B cell (primary cell): ENCODE measurements at regions not wholly inside any gene's neighbourhood (a gene's known extent, or its start where the extent isn't known, plus 50 kb on each side); places are given as distances from the start of the nearest gene placed in this dataset.
A peak's percentile ranks its signal among the peaks of the same experiment; 100 is the strongest.

Experiments used
- ATAC-seq: fragments of 200-7000 bp; cut with Tn5 transposase; one replicate; pipeline ENCODE4 v1.10.0; 2021; ENCODE audit warnings: low read depth, mild to moderate bottlenecking, moderate number of reproducible peaks, moderate library complexity
- CTCF ChIA-PET: fragments of 350-600 bp; sonication (Branson Sonifier 250); formaldehyde crosslinking; loops from one replicate; lab custom pipeline; 2021; ENCODE audit warnings: antibody characterized with exemption, inconsistent platforms; lab: Charles Lee
- POLR2A ChIA-PET: fragments of 350-600 bp; sonication (Branson Sonifier 250); formaldehyde crosslinking; loops from one replicate; lab custom pipeline; 2021; ENCODE audit warnings: antibody characterized with exemption; lab: Charles Lee
- DNase-seq: peaks from one replicate; pipeline ENCODE4 v3.0.0; 2013
- H2AFZ ChIP-seq: 2 replicates; pipeline ENCODE4 v1.6.1; 2012; ENCODE audit warnings: mild to moderate bottlenecking, low read depth, low read length; ENCODE audit not compliant: insufficient read depth, poor library complexity, severe bottlenecking
- H3K27ac ChIP-seq, 2 donors: 1 replicate in 1 of 2; 2 replicates in 1 of 2; pipeline ENCODE4 v1.5.1; 2012 to 2013; ENCODE audit warnings: low read length in 2 of 2, mild to moderate bottlenecking in 2 of 2, moderate library complexity in 1 of 2
- H3K27me3 ChIP-seq, 4 experiments: fragments of 200-600 bp in 1 of 4; sonication (generic) in 1 of 4; replicated peaks in 1 of 4; 1 replicate in 2 of 4; 2 replicates in 2 of 4; pipeline versions ENCODE4 v1.6.1 to v1.7.0; 2013 to 2016; ENCODE audit warnings: low read length in 3 of 4, mild to moderate bottlenecking in 2 of 4, mixed read lengths in 1 of 4, moderate library complexity in 1 of 4; ENCODE audit not compliant: insufficient read depth in 4 of 4, control insufficient read depth in 3 of 4; ENCODE audit errors: control extremely low read depth in 1 of 4
- H3K36me3 ChIP-seq, 2 experiments: replicated peaks in 1 of 2; 1 replicate in 1 of 2; 2 replicates in 1 of 2; pipeline versions ENCODE4 v1.6.1 to v1.7.1; 2013; ENCODE audit warnings: low read length in 1 of 2; ENCODE audit not compliant: insufficient read depth in 2 of 2, control insufficient read depth in 1 of 2; ENCODE audit errors: control extremely low read depth in 1 of 2, extremely low read depth in 1 of 2
- H3K4me1 ChIP-seq, 2 donors: fragments of 200-600 bp in 1 of 2; sonication (generic) in 1 of 2; 1 replicate in 1 of 2; 2 replicates in 1 of 2; pipeline versions ENCODE4 v1.5.1 to v1.6.1; 2013 to 2017; ENCODE audit warnings: low read length in 2 of 2; ENCODE audit not compliant: control insufficient read depth in 2 of 2, insufficient read depth in 2 of 2
- H3K4me2 ChIP-seq: replicated peaks from 2 replicates; pipeline ENCODE3; 2012; ENCODE audit warnings: mild to moderate bottlenecking, low read depth, low read length; ENCODE audit not compliant: poor library complexity, severe bottlenecking
- H3K4me3 ChIP-seq, 5 experiments: fragments of 200-600 bp in 1 of 5; sonication (generic) in 1 of 5; 1 replicate in 3 of 5; 2 replicates in 2 of 5; pipeline versions ENCODE4 v1.5.1 to v1.7.0; 2011 to 2016; ENCODE audit warnings: low read length in 4 of 5, mild to moderate bottlenecking in 4 of 5, low read depth in 2 of 5, control low read depth in 1 of 5, moderate library complexity in 1 of 5; ENCODE audit not compliant: insufficient read depth in 1 of 5; ENCODE audit errors: control extremely low read depth in 1 of 5, extremely low read depth in 1 of 5
- H3K79me2 ChIP-seq: fragments of 200-600 bp; sonication (generic); one replicate; pipeline ENCODE4 v1.6.0; 2016; ENCODE audit warnings: low read length; ENCODE audit not compliant: control insufficient read depth, insufficient read depth
- H3K9ac ChIP-seq: fragments of 200-600 bp; sonication (generic); 2 replicates; pipeline ENCODE4 v1.6.1; 2017; ENCODE audit warnings: mild to moderate bottlenecking, low read length, moderate library complexity
- H3K9me3 ChIP-seq, 3 donors: one replicate each; pipeline versions ENCODE4 v1.6.1 to v1.7.1; 2013; ENCODE audit warnings: low read length in 2 of 3; ENCODE audit not compliant: control insufficient read depth in 2 of 3, insufficient read depth in 1 of 3; ENCODE audit errors: control extremely low read depth in 1 of 3
- H4K20me1 ChIP-seq: 2 replicates; pipeline ENCODE4 v1.6.0; 2012; ENCODE audit warnings: mild to moderate bottlenecking, low read length; ENCODE audit not compliant: insufficient read depth, control insufficient read depth, poor library complexity, severe bottlenecking
- H3K27ac Mint-ChIP-seq: one replicate; pipeline ENCODE4 v1.8.0; 2021; ENCODE audit warnings: mixed read lengths
- H3K27me3 Mint-ChIP-seq: one replicate; pipeline ENCODE4 v1.8.0; 2021; ENCODE audit warnings: mixed read lengths
- H3K4me1 Mint-ChIP-seq: one replicate; pipeline ENCODE4 v1.8.0; 2021; ENCODE audit warnings: mixed read lengths
- H3K4me3 Mint-ChIP-seq: one replicate; pipeline ENCODE4 v1.8.0; 2021; ENCODE audit warnings: mixed read lengths
- H3K9me3 Mint-ChIP-seq: one replicate; pipeline ENCODE4 v1.8.0; 2022; ENCODE audit warnings: mixed read lengths; ENCODE audit not compliant: insufficient read depth
- CTCF ChIP-seq: fragments of 200-600 bp; IDR thresholded peaks from one replicate; pipeline ENCODE4 v1.8.0; 2022; ENCODE audit warnings: antibody characterized with exemption, mild to moderate bottlenecking
- EZH2 ChIP-seq: IDR thresholded peaks from 2 replicates; pipeline ENCODE4 v1.6.1; 2012; ENCODE audit warnings: borderline replicate concordance, low read depth, mild to moderate bottlenecking, moderate library complexity, low read length; ENCODE audit not compliant: insufficient read depth, poor library complexity, severe bottlenecking
- WGBS: methylation state at CpG from one replicate; pipeline ENCODE4 v1.1.5; 2013; ENCODE audit warnings: missing lambda C conversion rate; ENCODE audit not compliant: insufficient coverage; 5-methylcytosine and 5-hydroxymethylcytosine counted together
- intact Hi-C: fragments of 100-400 bp; cut with micrococcal nuclease; formaldehyde crosslinking; loops from one replicate; pipeline ENCODE4 v1.10.0; 2022

- H3K27ac Mint-ChIP-seq: no peak overlapping the region
- no peaks in the 10 kb centered on the region for H3K9me3 Mint-ChIP-seq
- H4K20me1 ChIP-seq: no peaks in the 10 kb centered on the region
- no peaks in the 10 kb centered on the region for H3K27me3 Mint-ChIP-seq
- H3K4me3 Mint-ChIP-seq: no peak overlapping the region
- no peak overlapping the region for H3K4me3 ChIP-seq
- peak overlapping the region; percentile 57 for H2AFZ ChIP-seq
- intact Hi-C loops: no loop called here
- ATAC-seq (no peak), DNase-seq (no peak)
- no peaks in the 10 kb centered on the region for H3K9me3 ChIP-seq
- TF ChIP-seq EZH2 (no peak), CTCF (no peak)
- no peaks in the 10 kb centered on the region for H3K27me3 ChIP-seq
- CTCF ChIA-PET: no interaction called here
- peak overlapping the region; percentile 43 for H3K4me2 ChIP-seq
- H3K4me1 ChIP-seq: peaks cover 0 to 7% of the 10 kb centered on the region in 2 donors
- H3K79me2 ChIP-seq: no peaks in the 10 kb centered on the region
- no peaks in the 10 kb centered on the region for H3K36me3 ChIP-seq
- H3K4me1 Mint-ChIP-seq: peaks cover 8% of the 10 kb centered on the region
- peak overlapping the region; percentile 9 for H3K9ac ChIP-seq
- WGBS: no CpG with 5 or more reads among the region's 1 CpG
- H3K27ac ChIP-seq: no peak overlapping the region
- POLR2A ChIA-PET: no interaction called here
Observed at GRCh38 chr1:82819234-82819633, 1018.5 kb downstream of the ADGRL2 start.

DNA sequence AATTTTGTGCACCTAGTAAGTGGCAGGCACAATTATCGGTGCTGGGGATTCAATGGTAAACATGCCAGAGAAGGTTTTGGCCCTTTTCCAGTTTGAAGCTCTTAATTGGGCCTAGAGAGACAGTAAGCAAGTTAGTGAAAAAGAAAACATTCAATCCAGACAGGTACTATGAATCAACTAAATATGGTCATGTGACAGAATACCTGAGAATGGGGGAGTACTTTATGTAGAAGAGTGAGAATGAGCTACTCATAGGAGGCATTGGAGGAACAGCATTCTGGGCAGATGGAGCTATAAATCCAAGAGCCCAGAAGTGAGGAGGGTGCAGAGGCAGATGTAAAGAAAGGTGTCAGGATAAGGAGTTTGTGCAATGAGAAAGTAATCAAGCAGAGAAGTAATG is 1017.9 kb downstream of the ADGRL2 start:
- Histone ChIP-seq H3K79me2 (no peaks in the 10 kb centered on the region), H3K4me2 (peak overlapping the region; percentile 43), H4K20me1 (no peaks in the 10 kb centered on the region), H3K27me3 (no peaks in the 10 kb centered on the region), H3K9me3 (no peaks in the 10 kb centered on the region), H3K9ac (no peak overlapping the region), H3K4me1 (peaks cover 0 to 7% of the 10 kb centered on the region in 2 donors), H3K36me3 (no peaks in the 10 kb centered on the region), H3K27ac (no peak overlapping the region), H3K4me3 (no peak overlapping the region), H2AFZ (peak overlapping the region; percentile 57)
- ATAC-seq (no peak), DNase-seq (no peak)
- Mint-ChIP-seq H3K27me3 (no peaks in the 10 kb centered on the region), H3K9me3 (no peaks in the 10 kb centered on the region), H3K27ac (no peak overlapping the region), H3K4me1 (peaks cover 8% of the 10 kb centered on the region), H3K4me3 (no peak overlapping the region)
- ChIA-PET CTCF (no interaction called here), POLR2A (no interaction called here)
- intact Hi-C loops: no loop called here
- TF ChIP-seq CTCF (no peak), EZH2 (no peak)
- WGBS: no CpG with 5 or more reads among the region's 1 CpG
